ENCODE measurements at regions not wholly inside any gene's neighbourhood (a gene's known extent, or its start where the extent isn't known, plus 50 kb on each side); places are given as distances from the start of the nearest gene placed in this dataset.

DNA sequence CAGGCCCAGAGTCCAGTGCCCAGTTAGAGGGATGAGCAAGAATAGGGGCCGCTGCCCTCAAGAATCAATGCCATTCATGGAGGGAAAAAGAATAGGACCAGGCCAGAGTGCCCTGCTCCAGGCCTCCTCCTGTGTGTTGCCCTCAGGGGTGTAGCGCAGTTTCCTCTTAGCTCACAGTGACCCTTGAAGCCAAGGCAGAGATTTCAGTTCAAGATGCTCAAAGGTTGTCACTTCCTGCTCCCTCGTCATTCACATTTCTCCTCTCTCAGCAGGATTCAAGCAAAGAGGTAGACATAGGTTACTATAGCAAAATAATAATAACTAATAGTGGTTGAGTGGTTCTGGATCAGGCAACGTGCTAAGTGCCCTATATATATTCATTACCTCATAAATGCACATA, 55.1 kb upstream of the PELI2 start:
- TF ChIP-seq TARDBP (IDR thresholded peaks at IDR 0.05), result no peak
- no peak for TF ChIP-seq L3MBTL2 (conservative IDR thresholded peaks at IDR 0.05)
- no peak for TF ChIP-seq ARNT (IDR thresholded peaks at IDR 0.05)
- TF ChIP-seq CTBP1 (IDR thresholded peaks at IDR 0.05; ENCODE audit: borderline replicate concordance), result no peak

All from HEK293T (cell line).